GM12892 (cell line): ENCODE measurements at regions not wholly inside any gene's neighbourhood (a gene's known extent, or its start where the extent isn't known, plus 50 kb on each side); places are given as distances from the start of the nearest gene placed in this dataset.

Experiments
- POLR2A ChIP-seq: IDR thresholded peaks from 2 replicates; pipeline ENCODE4 v1.6.1; 2011; ENCODE audit warnings: low read depth, low read length, control low read depth
- POLR2AphosphoS5 ChIP-seq: IDR thresholded peaks from 2 replicates; pipeline ENCODE4 v1.6.1; 2011; ENCODE audit warnings: low read depth, low read length, control low read depth
- TAF1 ChIP-seq: IDR thresholded peaks from 2 replicates; pipeline ENCODE4 v1.6.1; 2011; ENCODE audit warnings: low read depth, mild to moderate bottlenecking, control low read depth, low read length, borderline replicate concordance

DNA sequence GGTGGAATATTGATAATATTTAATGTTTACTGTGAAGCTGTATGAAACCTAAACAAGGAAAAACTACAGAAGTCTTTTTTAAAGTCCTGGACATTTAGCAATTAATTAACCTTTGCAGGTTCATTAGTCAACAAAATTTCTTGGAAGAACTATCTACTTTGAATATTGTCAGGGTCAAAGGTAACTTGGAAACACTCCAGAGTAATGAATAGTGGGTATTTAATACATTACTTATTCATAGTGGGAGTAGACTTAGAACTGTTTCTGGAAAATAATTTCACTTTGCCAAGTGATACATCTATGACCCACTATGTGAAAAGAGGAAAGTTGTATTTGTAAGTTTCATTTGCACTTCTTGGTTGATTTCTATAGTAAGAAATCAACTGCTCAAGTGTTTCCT lies 319.1 kb downstream of the TFAP2B start:
- TF ChIP-seq POLR2A: no peak
- no peak for TF ChIP-seq POLR2AphosphoS5
- TF ChIP-seq TAF1: no peak
